Endometrium (tissue), 2 donors: ENCODE measurements at regions not wholly inside any gene's neighbourhood (a gene's known extent, or its start where the extent isn't known, plus 50 kb on each side); places are given as distances from the start of the nearest gene placed in this dataset.
"Not testable (repeated sequence)": the region's sequence is repeated elsewhere in the genome, so short reads cannot be mapped to it uniquely, and the experiment has no call there.

Source experiments
- FAIRE-seq: peaks from 2 replicates; lab custom pipeline; 2012; peaks lifted over from hg19 to GRCh38; lab: Jason Lieb, UNC
- donor health status: control.
- donor health status: control.

DNA sequence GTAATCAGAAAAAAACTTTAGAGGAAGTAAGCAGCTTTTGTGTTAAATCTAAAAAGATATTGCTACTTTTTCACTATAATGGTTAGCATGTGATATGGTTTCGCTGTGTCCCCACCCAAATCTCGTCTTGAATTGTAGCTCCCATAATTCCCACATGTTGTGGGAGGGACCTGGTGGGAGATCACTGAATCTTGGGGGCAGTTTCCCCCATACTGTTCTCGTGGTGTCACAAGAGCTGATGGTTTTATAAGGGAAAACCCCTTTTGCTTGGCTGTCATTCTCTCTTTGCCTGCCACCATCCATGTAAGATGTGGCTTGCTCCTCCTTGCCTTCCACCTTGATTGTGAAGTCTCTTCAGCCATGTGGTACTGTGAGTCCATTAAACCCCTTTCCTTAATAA, 117.1 kb downstream of the KCNJ2 start:
- FAIRE-seq: no peak

DNA sequence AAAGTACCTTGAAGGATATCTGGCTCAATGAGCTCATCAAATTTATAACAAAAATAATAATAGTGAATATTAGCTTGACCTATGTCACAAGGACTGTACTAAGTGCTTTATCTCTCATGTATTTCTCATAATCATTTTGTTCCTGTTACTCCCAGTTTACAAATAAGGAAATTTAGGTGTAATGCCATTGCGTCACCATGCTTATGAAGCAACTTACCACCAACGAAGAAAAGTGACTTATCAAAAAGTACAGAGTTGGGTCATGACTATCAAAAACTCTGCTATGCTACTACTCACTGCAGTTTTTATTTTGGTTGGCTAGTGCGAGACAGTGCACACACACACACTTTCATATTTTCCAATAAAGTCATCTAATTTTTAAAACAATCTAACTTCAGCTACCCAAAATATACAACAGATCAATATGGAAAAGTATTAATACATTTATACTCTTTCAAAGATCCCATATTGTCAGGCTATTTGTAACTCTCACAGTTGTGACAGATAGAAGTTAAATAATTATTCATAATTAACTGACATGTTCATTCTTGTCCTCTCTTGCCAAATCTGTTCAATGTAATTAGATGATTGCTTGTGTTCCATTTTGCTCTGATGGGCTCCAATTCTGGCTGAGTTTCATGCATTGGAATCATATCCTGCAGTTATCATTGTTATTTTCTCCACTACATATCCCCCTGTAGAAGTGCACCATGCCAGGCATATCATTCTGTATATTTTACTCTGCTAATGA, 119.4 kb downstream of the KCNJ2 start:
- FAIRE-seq: no peak

GRCh38 chr17:70290770-70291169, 121.4 kb downstream of the KCNJ2 start:
- no peak for FAIRE-seq

DNA sequence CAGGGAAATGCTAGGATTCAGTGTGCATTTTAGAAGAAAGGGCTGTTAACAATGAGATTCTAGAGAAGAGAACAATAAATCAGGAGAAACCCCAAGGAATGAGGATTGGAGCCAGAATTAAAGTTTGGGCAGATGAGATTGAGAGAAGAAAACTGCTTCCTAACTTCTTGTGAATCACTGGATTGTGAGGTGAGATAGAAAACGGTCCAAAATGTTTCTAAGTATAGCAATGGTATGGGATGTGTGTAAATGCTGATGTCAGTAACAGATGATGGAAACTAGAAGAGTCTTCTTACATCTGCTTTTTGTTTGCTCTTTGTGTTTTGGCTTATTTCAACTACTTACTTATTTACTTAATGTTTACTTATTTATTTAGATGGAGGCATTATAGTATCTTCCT, 123.0 kb downstream of the KCNJ2 start:
- FAIRE-seq: no peak

DNA sequence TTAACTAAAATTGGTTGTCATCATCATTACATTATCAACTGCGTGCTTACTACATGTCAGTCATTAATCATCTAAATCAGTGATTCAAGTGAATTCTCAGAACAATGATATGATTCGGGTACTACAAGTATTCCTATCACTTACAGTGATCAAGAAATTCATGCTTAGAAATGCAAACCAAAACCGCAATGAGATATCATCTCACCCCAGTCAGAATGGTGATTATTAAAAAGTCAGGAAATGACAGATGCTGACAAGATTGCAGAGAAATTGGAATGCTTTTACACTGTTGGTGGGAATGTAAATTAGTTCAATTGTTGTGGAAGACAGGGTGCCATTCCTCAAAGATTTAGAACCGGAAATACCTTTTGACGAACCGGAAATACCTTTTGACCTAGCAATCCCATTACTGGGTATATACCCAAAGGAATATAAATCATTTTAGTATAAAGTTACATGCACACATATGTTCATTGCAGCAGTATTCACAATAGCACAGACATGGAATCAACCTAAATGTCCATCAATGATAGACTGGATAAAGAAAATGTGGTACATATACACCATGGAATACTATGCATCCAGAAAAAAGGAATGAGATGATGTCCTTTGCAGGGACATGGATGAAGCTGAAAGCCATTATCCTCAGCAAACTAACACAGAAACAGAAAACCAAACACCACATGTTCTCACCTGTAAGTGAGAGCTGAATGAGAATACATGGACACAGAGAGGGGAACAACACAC, 124.4 kb downstream of the KCNJ2 start:
- FAIRE-seq: not testable (repeated sequence)

DNA sequence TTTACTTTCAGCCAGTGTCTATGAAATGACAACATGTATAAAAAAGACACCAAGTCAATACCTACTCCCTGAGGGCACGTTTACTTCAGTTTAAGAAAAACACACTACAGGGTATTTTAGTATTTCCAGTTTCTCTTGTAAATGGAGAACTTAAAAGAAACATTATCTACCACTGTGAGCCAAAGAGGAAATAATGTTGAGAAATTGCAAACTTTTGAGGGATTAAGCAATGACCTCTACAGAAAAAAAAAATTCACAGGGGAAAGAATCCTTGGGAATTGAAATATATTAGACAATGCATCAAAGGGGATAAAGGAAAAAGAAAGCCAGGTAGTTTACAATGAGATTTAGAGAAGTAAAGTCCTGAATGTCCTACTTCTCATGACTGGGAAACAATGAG, 126.0 kb downstream of the KCNJ2 start:
- FAIRE-seq: no peak

GRCh38 chr17:70295731-70296130, 126.4 kb downstream of the KCNJ2 start:
- FAIRE-seq: no peak

GRCh38 chr17:70296456-70296855, 127.1 kb downstream of the KCNJ2 start:
- FAIRE-seq: no peak

DNA sequence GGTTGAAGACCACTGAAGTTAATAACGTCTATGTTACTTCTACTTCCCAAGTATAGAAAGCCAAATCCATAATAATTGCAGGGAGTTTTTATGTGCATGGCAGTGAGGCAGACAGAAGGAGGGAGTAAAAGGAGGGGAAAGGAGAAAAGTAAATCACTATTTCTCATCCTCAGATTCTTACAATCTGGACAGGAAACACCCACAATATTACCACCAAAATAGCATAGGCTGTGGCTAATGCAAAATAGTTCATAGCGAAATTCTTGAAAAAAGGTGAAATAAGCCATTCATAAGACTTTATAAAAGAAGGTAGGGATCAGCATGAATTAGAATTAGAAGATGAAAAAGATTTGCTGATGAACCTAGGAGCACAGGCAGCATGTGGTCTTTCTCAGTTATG, 128.1 kb downstream of the KCNJ2 start:
- FAIRE-seq: no peak

DNA sequence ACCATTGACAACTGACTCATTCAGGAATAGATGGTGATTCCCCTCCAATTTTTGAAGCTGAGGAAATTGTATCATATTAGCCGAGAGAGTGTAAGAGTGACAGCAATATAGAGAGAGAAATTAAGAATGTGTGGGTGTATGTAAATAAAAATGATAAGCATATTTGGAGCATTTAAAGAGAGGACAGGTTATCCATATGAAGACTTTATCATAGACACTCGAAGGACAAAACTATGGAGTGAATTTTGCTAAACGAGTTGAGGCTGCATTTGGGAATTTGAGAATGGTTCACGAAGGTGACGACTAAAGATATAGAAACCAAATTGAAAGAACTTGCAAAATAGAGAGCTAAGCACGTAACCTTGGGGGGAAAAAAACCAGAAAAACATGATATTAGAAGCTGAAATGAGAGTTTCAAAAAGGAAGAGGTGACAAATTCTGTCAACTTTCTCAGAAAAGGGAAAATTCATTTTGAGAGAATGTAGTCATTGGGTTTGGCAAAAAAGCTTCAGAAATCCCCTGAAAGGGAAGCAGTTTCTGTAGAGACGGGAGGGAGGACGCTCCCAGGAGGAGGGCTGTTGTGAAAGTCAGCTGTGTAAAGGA, 129.7 kb downstream of the KCNJ2 start:
- FAIRE-seq: no peak

- FAIRE-seq: no peak
These were observed 138.3 kb downstream of the KCNJ2 start for GRCh38 chr17:70307430-70308225.

GRCh38 chr17:70308618-70309017, 139.3 kb downstream of the KCNJ2 start:
- no peak for FAIRE-seq

DNA sequence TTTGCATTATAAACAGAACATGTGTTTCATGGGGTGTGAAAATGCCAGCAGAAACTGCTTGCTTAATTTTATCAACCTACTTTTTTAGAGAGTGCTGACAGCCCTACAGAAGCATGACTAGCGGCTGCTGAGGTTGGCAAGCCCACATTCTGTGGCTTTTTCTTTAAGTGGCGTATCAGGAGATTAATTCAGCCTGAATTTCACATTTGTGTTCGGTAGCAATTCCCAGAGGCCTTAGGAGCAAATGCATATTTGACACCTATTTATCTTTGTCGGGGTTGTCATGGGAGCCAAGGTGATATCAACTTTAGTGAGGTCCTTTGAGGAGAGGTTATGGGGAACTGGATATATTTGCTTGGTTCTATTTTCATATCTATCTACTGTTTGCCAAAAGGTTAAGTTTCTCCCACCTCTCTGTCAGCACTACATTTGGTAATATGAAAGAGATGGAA, 140.9 kb downstream of the KCNJ2 start:
- FAIRE-seq: no peak

DNA sequence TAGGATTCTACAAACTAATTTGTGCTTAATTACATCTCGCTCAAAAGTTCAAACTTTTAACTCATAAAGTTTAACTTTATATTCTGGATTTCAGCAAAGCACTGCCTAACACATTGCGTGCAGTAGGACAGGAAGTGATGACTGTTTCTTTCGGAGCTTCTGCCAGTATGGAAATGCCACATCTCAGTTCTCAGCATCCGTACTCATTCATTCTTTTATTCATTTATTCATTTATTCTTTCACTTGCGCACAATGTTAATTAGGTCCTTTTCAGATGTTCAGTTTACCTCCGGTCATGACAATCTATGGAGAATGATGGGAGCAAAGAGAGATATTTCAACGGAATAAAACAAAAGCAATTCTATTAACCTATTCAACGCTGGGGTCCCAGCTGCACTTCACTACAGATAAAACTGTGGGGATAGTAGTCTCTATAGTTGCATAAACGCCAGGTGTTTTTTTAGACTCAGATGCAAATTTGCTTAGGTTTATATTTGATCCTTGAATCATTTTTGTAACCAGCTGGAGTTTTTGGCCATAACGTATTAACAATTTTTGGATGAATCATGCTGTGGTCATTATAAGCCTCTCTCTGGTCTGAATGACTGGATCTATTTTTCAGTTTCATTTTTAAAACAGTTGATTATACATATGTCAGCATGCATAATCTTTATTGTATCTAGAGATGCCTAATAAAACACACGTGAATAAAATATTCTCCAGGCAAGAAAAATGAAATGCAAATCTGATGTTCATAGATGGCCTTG, 143.9 kb downstream of the KCNJ2 start:
- no peak for FAIRE-seq

GRCh38 chr17:70314096-70314495, 144.8 kb downstream of the KCNJ2 start:
- FAIRE-seq: no peak

DNA sequence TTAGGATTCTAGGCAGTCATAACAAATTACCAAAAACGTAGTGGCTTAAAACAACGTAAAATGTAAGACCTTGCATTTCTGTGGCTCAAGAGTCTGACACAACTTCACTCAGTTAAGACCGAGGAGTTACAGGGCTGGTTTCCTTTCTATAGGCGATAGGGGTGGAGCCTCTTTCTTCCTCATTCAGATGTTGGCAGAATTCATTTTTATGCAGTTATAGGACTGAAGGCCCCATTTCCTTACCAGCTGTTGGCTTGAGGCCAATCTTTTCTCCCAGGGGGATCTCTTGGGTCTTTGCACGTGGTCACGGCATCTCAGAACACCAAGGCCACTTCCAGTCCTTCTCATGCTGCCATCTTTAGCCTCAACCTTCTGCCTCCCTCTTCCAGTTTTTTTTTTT, 145.2 kb downstream of the KCNJ2 start:
- FAIRE-seq: no peak

DNA sequence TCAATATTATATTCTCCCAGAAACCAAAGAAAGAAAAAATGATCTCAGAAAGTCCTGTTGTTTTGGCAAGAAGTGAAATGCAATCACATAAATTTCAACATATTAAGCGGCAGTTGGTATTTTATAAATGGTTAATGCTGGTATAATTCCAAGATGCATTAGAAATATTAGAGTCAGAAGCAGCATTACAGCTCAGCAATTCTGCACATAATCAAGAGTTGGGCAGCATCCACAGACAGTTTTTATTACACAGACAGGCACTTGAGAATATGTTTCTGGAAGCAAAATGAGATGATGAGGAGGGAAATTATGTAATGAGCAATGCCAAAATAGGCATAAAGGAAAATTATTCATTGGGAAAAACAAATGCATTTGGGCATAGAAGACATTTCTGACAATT, 148.1 kb downstream of the KCNJ2 start:
- no peak for FAIRE-seq

DNA sequence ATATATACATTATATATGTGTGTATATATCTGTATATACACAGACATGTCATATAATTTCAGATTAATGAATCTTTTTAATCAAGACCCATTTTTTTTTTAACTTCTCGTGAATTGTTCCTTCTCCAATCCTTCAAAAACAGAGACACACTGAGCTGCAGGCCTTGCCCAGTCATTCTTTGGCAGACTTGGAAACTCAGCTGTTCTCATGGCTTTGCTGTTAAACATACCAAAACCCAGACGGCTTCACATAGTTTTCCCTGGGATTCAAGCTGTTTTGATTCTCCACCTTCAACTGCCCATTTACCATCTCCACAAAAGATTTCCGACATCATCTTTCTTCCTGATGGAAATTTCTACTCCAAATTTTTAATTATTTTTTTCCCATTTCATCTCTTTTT, 148.7 kb downstream of the KCNJ2 start:
- FAIRE-seq: no peak

- FAIRE-seq: no peak
These were observed 150.2 kb downstream of the KCNJ2 start for GRCh38 chr17:70319516-70319915.

- FAIRE-seq: no peak
These were observed 151.5 kb downstream of the KCNJ2 start for GRCh38 chr17:70320673-70321345.

DNA sequence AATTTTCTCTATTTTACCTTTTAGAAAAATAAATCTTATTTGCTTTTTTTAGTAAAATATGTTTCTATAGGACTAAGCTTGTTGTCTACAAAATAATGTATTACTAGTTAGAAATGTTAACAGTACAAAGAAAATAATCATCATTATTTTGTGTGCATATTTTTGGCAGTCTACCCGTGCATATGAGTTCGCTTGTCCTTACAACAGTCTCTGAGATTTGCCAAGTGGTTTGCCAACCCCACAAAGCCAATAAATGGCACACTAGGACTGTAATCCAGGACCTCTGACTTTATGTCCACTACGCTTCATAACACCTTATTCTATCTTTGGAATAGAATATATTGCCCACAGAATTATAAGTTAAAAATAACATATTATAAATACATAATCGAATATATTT, 152.0 kb downstream of the KCNJ2 start:
- FAIRE-seq: no peak
